ENCODE measurements at regions not wholly inside any gene's neighbourhood (a gene's known extent, or its start where the extent isn't known, plus 50 kb on each side); places are given as distances from the start of the nearest gene placed in this dataset.

- DNase-seq (no peak), ATAC-seq (ENCODE audit: low read depth) (no peak)
- Histone ChIP-seq H3K9me3 (ENCODE audit: control insufficient read depth, insufficient read depth, low read length) (no peaks in the 10 kb centered on the region), H2AK9ac (replicated peaks; ENCODE audit: low read depth, low read length, poor library complexity) (no peak overlapping the region), H2AFZ (replicated peaks; ENCODE audit: low read length, poor library complexity) (no peak overlapping the region), H4K8ac (ENCODE audit: low read depth in 2 of 2, low read length in 2 of 2) (no peak overlapping the region), H3K4me3 (ENCODE audit: insufficient read depth, low read depth, low read length) (no peak overlapping the region), H3K18ac (ENCODE audit: low read depth, low read length) (no peak overlapping the region), H4K20me1 (ENCODE audit: insufficient read depth, low read length) (no peaks in the 10 kb centered on the region), H3K9me1 (ENCODE audit: insufficient read depth, low read length) (peaks cover 5% of the 10 kb centered on the region; the same call in 1 of the 2 replicates), H3K4ac (ENCODE audit: low read depth, low read length) (no peak overlapping the region), H2BK15ac (ENCODE audit: low read depth, low read length) (no peak overlapping the region), H3K27ac (ENCODE audit: insufficient read depth, low read length) (no peak overlapping the region), H3K14ac (replicated peaks; ENCODE audit: low read depth, low read length) (no peak overlapping the region), H4K5ac (ENCODE audit: low read depth, low read length) (no peak overlapping the region), H2AK5ac (ENCODE audit: low read depth, low read length) (no peak overlapping the region), H2BK5ac (ENCODE audit: low read depth, low read length, poor library complexity, severe bottlenecking) (no peak overlapping the region), H3K23ac (ENCODE audit: low read depth, low read length) (no peak overlapping the region), H3K4me2 (ENCODE audit: low read depth, low read length) (no peak overlapping the region), H2BK120ac (ENCODE audit: low read depth, low read length) (no peak overlapping the region), H2BK20ac (ENCODE audit: low read depth, low read length) (no peak overlapping the region), H3K27me3 (ENCODE audit: control insufficient read depth, insufficient read depth, low read length) (no peaks in the 10 kb centered on the region), H3K79me1 (ENCODE audit: low read depth in 1 of 2, low read length in 2 of 2) (no peaks in the 10 kb centered on the region), H4K91ac (ENCODE audit: insufficient read depth, low read depth, low read length) (no peak overlapping the region), H3K36me3 (ENCODE audit: control insufficient read depth, insufficient read depth, low read length) (no peaks in the 10 kb centered on the region), H3K56ac (ENCODE audit: extremely low read depth, insufficient read depth, low read length) (no peak overlapping the region), H3K9ac (ENCODE audit: low read depth, low read length) (no peak overlapping the region), H3K4me1 (ENCODE audit: control insufficient read depth, insufficient read depth, low read length) (no peaks in the 10 kb centered on the region)
- BruUV-seq (replicated peaks) = no TSS peak
- WGBS, 2 experiments (ENCODE audit: extremely low coverage in 2 of 2, insufficient read length in 1 of 2) = 80% methylated on average over 1 of the region's 2 CpGs; no CpG with 5 or more reads in 1 of the 2 experiments
- POLR2A ChIA-PET (ENCODE audit: unreplicated experiment) = no interaction called here
- intact Hi-C loops (cut with micrococcal nuclease) (no loop called here), in situ Hi-C loops (cut with MboI; ENCODE audit: low sequenced_read_pairs) (no loop called here), dilution Hi-C loops (cut with HindIII; ENCODE audit: low sequenced_read_pairs, unreplicated experiment) (no loop called here)
- CTCF ChIA-PET = no interaction called here
- TF ChIP-seq CEBPB (IDR thresholded peaks at IDR 0.05; ENCODE audit: low read depth, low read length) (no peak), CHD1 (IDR thresholded peaks at IDR 0.05; ENCODE audit: low read depth, low read length) (no peak), NFE2L2 (IDR thresholded peaks at IDR 0.05; ENCODE audit: low read depth, low read length) (no peak), RAD21 (IDR thresholded peaks at IDR 0.05; ENCODE audit: low read length) (no peak), FOS (IDR thresholded peaks at IDR 0.05; ENCODE audit: low read depth, low read length) (no peak), RCOR1 (IDR thresholded peaks at IDR 0.05; ENCODE audit: insufficient replicate concordance, low read length) (no peak), USF2 (IDR thresholded peaks at IDR 0.05; ENCODE audit: low read depth, low read length) (no peak), POLR2A (IDR thresholded peaks at IDR 0.05; ENCODE audit: low read depth, low read length) (no peak)
Measured at GRCh38 chr1:157286096-157286495, 147.9 kb upstream of the ETV3 start.
